Fibroblast of mammary gland (primary cell): ENCODE measurements at regions not wholly inside any gene's neighbourhood (a gene's known extent, or its start where the extent isn't known, plus 50 kb on each side); places are given as distances from the start of the nearest gene placed in this dataset.

Experiments used
- DNase-seq: peaks from one replicate; pipeline ENCODE4 v3.0.0-alpha.2; 2010; ENCODE audit warnings: low read depth
- H3K4me3 ChIP-seq: 2 replicates; pipeline ENCODE4 v1.5.1; 2011; ENCODE audit warnings: low read depth, mild to moderate bottlenecking, low read length, moderate library complexity; ENCODE audit not compliant: control insufficient read depth
- CTCF ChIP-seq: conservative IDR thresholded peaks from 2 replicates; pipeline ENCODE4 v1.5.1; 2011; ENCODE audit warnings: low read depth, low read length, inconsistent platforms; ENCODE audit not compliant: control insufficient read depth, insufficient read depth

GRCh38 chr13:59111751-59112171 is 1052.0 kb downstream of the DIAPH3 start:
- no peak for TF ChIP-seq CTCF
- DNase-seq: peak; percentile 51
- no peak overlapping the region for H3K4me3 ChIP-seq

- no peak for TF ChIP-seq CTCF
- peak; percentile 96 for DNase-seq
- no peak overlapping the region for H3K4me3 ChIP-seq
These were observed 1051.5 kb downstream of the DIAPH3 start for GRCh38 chr13:59112221-59112718.

- no peak for DNase-seq
- no peak for TF ChIP-seq CTCF
- H3K4me3 ChIP-seq: no peak overlapping the region
These were observed 1044.3 kb downstream of the DIAPH3 start for GRCh38 chr13:59119475-59119874.

- no peak overlapping the region for H3K4me3 ChIP-seq
- no peak for TF ChIP-seq CTCF
- no peak for DNase-seq
These were observed 1043.4 kb downstream of the DIAPH3 start for GRCh38 chr13:59120297-59120843.

GRCh38 chr13:59121507-59121906 is 1042.2 kb downstream of the DIAPH3 start:
- no peak for DNase-seq
- TF ChIP-seq CTCF: no peak
- H3K4me3 ChIP-seq: no peak overlapping the region

GRCh38 chr13:59126474-59126873 is 1037.3 kb downstream of the DIAPH3 start:
- DNase-seq: no peak
- no peak for TF ChIP-seq CTCF
- H3K4me3 ChIP-seq: no peak overlapping the region

- no peak for DNase-seq
- no peak for TF ChIP-seq CTCF
These were observed 1029.8 kb downstream of the DIAPH3 start for GRCh38 chr13:59133903-59134302.

More at GRCh38 chr13:59133903-59134302, 1029.8 kb downstream of the DIAPH3 start:
- no peak overlapping the region for H3K4me3 ChIP-seq
